ENCODE measurements at regions not wholly inside any gene's neighbourhood (a gene's known extent, or its start where the extent isn't known, plus 50 kb on each side); places are given as distances from the start of the nearest gene placed in this dataset.

- no peaks in the 10 kb centered on the region for H3K36me3 ChIP-seq (ENCODE audit: control insufficient read depth, insufficient read depth, low read length)
- no peak overlapping the region for H2BK120ac ChIP-seq (ENCODE audit: low read depth, low read length)
- no peak overlapping the region for H3K4me2 ChIP-seq (ENCODE audit: low read depth, low read length)
- ChIA-PET CTCF (no interaction called here), POLR2A (ENCODE audit: unreplicated experiment) (no interaction called here)
- no peak for DNase-seq
- no peak overlapping the region for H3K14ac ChIP-seq (replicated peaks; ENCODE audit: low read depth, low read length)
- peaks cover 17% of the 10 kb centered on the region for H3K9me3 ChIP-seq (ENCODE audit: control insufficient read depth, insufficient read depth, low read length)
- H3K23ac ChIP-seq (ENCODE audit: low read depth, low read length) = no peak overlapping the region
- no peaks in the 10 kb centered on the region for H3K4me1 ChIP-seq (ENCODE audit: control insufficient read depth, insufficient read depth, low read length)
- no peak overlapping the region for H4K8ac ChIP-seq (ENCODE audit: low read depth in 2 of 2, low read length in 2 of 2)
- H4K91ac ChIP-seq (ENCODE audit: insufficient read depth, low read depth, low read length) = no peak overlapping the region
- no peak for TF ChIP-seq CEBPB (IDR thresholded peaks at IDR 0.05; ENCODE audit: low read depth, low read length)
- TF ChIP-seq CTCF (conservative IDR thresholded peaks at IDR 0.05; ENCODE audit: low read depth, low read length) = no peak
- TF ChIP-seq NFE2L2 (IDR thresholded peaks at IDR 0.05; ENCODE audit: low read depth, low read length) = no peak
- TF ChIP-seq BHLHE40 (IDR thresholded peaks at IDR 0.05; ENCODE audit: low read depth, low read length) = no peak
- TF ChIP-seq RFX5 (IDR thresholded peaks at IDR 0.05; ENCODE audit: low read depth, low read length) = no peak
- TF ChIP-seq ELK1 (IDR thresholded peaks at IDR 0.05; ENCODE audit: borderline replicate concordance, low read depth, low read length) = no peak
- TF ChIP-seq CHD1 (IDR thresholded peaks at IDR 0.05; ENCODE audit: low read depth, low read length) = no peak
- no peak for TF ChIP-seq SMC3 (IDR thresholded peaks at IDR 0.05; ENCODE audit: low read depth, low read length)
- no peak for TF ChIP-seq MAZ (IDR thresholded peaks at IDR 0.05; ENCODE audit: borderline replicate concordance, low read depth, low read length)
- no peak for TF ChIP-seq POLR2A (IDR thresholded peaks at IDR 0.05; ENCODE audit: low read depth, low read length)
- no peak for TF ChIP-seq RCOR1 (IDR thresholded peaks at IDR 0.05; ENCODE audit: insufficient replicate concordance, low read length)
- TF ChIP-seq RAD21 (IDR thresholded peaks at IDR 0.05; ENCODE audit: low read length) = no peak
- no peak for TF ChIP-seq MXI1 (IDR thresholded peaks at IDR 0.05; ENCODE audit: borderline replicate concordance, low read depth, low read length)
- TF ChIP-seq USF2 (IDR thresholded peaks at IDR 0.05; ENCODE audit: low read depth, low read length) = no peak
- no peaks in the 10 kb centered on the region for H3K79me1 ChIP-seq (ENCODE audit: low read depth in 1 of 2, low read length in 2 of 2)
- H4K5ac ChIP-seq (ENCODE audit: low read depth, low read length) = no peak overlapping the region
- H3K9ac ChIP-seq (ENCODE audit: low read depth, low read length) = no peak overlapping the region
- in situ Hi-C loops (cut with MboI; ENCODE audit: low sequenced_read_pairs) = no loop called here
- no peaks in the 10 kb centered on the region for H3K9me1 ChIP-seq (ENCODE audit: insufficient read depth, low read length)
- ATAC-seq (ENCODE audit: low read depth) = no peak
- WGBS, 2 experiments (ENCODE audit: extremely low coverage in 2 of 2, insufficient read length in 1 of 2) = 54% methylated on average over 4 of the region's 17 CpGs; no CpG with 5 or more reads in 1 of the 2 experiments
- H2BK15ac ChIP-seq (ENCODE audit: low read depth, low read length) = no peak overlapping the region
- no peak overlapping the region for H2AFZ ChIP-seq (replicated peaks; ENCODE audit: low read length, poor library complexity)
- dilution Hi-C loops (cut with HindIII; ENCODE audit: low sequenced_read_pairs, unreplicated experiment) = no loop called here
- no peak overlapping the region for H3K56ac ChIP-seq (ENCODE audit: extremely low read depth, insufficient read depth, low read length)
- H3K4ac ChIP-seq (ENCODE audit: low read depth, low read length) = no peak overlapping the region
- no peaks in the 10 kb centered on the region for H3K27me3 ChIP-seq (ENCODE audit: control insufficient read depth, insufficient read depth, low read length)
- BruUV-seq (replicated peaks) = no TSS peak
- H3K18ac ChIP-seq (ENCODE audit: low read depth, low read length) = no peak overlapping the region
- H4K20me1 ChIP-seq (ENCODE audit: insufficient read depth, low read length) = no peaks in the 10 kb centered on the region
- no peak overlapping the region for H2AK5ac ChIP-seq (ENCODE audit: low read depth, low read length)
- no peak overlapping the region for H2BK5ac ChIP-seq (ENCODE audit: low read depth, low read length, poor library complexity, severe bottlenecking)
- H2AK9ac ChIP-seq (replicated peaks; ENCODE audit: low read depth, low read length, poor library complexity) = no peak overlapping the region
- no peak overlapping the region for H3K27ac ChIP-seq (ENCODE audit: insufficient read depth, low read length)
- intact Hi-C loops (cut with micrococcal nuclease) = no loop called here
- no peak overlapping the region for H2BK20ac ChIP-seq (ENCODE audit: low read depth, low read length)
- no peak overlapping the region for H3K4me3 ChIP-seq (ENCODE audit: insufficient read depth, low read depth, low read length)
Observed at GRCh38 chr10:124307591-124307990, 111.1 kb downstream of the OAT start.
